ENCODE measurements at regions not wholly inside any gene's neighbourhood (a gene's known extent, or its start where the extent isn't known, plus 50 kb on each side); places are given as distances from the start of the nearest gene placed in this dataset.

GRCh38 chr16:6856578-6856977 is 476.1 kb upstream of the RBFOX1 start:
- DNase-seq, result no peak
- H3K27ac ChIP-seq, result no peak overlapping the region

GRCh38 chr16:6853565-6853964 is 479.1 kb upstream of the RBFOX1 start:
- no peaks in the 10 kb centered on the region for H3K9me3 ChIP-seq
- DNase-seq, result no peak
- no peaks in the 10 kb centered on the region for H3K4me1 ChIP-seq
- no peak overlapping the region for H3K4me3 ChIP-seq
- no peak for TF ChIP-seq CTCF (IDR thresholded peaks at IDR 0.05)
- TF ChIP-seq POLR2A (IDR thresholded peaks at IDR 0.05), result no peak
- no peak overlapping the region for H3K27ac ChIP-seq
- H3K36me3 ChIP-seq, result no peaks in the 10 kb centered on the region
- no peaks in the 10 kb centered on the region for H3K27me3 ChIP-seq

More at GRCh38 chr16:6856578-6856977, 476.1 kb upstream of the RBFOX1 start:
- H3K27me3 ChIP-seq, result no peaks in the 10 kb centered on the region
- H3K36me3 ChIP-seq, result no peaks in the 10 kb centered on the region
- H3K9me3 ChIP-seq, result no peaks in the 10 kb centered on the region
- no peak overlapping the region for H3K4me3 ChIP-seq
- no peaks in the 10 kb centered on the region for H3K4me1 ChIP-seq
- TF ChIP-seq CTCF (IDR thresholded peaks at IDR 0.05) (no peak), POLR2A (IDR thresholded peaks at IDR 0.05) (no peak)

- TF ChIP-seq CTCF (IDR thresholded peaks at IDR 0.05) (no peak), POLR2A (IDR thresholded peaks at IDR 0.05) (no peak)
- Histone ChIP-seq H3K4me3 (no peak overlapping the region), H3K9me3 (no peaks in the 10 kb centered on the region), H3K27me3 (no peaks in the 10 kb centered on the region), H3K27ac (no peak overlapping the region), H3K4me1 (no peaks in the 10 kb centered on the region), H3K36me3 (no peaks in the 10 kb centered on the region)
- no peak for DNase-seq
Observed at GRCh38 chr16:6852643-6853225, 479.9 kb upstream of the RBFOX1 start.

GRCh38 chr16:6846452-6846851 is 486.2 kb upstream of the RBFOX1 start:
- no peak for TF ChIP-seq POLR2A (IDR thresholded peaks at IDR 0.05)
- TF ChIP-seq CTCF (IDR thresholded peaks at IDR 0.05), result no peak
- no peak for DNase-seq
- H3K4me3 ChIP-seq, result no peak overlapping the region
- no peaks in the 10 kb centered on the region for H3K27me3 ChIP-seq
- no peaks in the 10 kb centered on the region for H3K36me3 ChIP-seq
- no peaks in the 10 kb centered on the region for H3K9me3 ChIP-seq
- no peaks in the 10 kb centered on the region for H3K4me1 ChIP-seq
- no peak overlapping the region for H3K27ac ChIP-seq

GRCh38 chr16:6841392-6841791 is 491.3 kb upstream of the RBFOX1 start:
- no peak for DNase-seq
- Histone ChIP-seq H3K4me1 (no peaks in the 10 kb centered on the region), H3K27me3 (no peaks in the 10 kb centered on the region), H3K4me3 (no peak overlapping the region), H3K36me3 (no peaks in the 10 kb centered on the region), H3K9me3 (no peaks in the 10 kb centered on the region), H3K27ac (no peak overlapping the region)
- TF ChIP-seq POLR2A (IDR thresholded peaks at IDR 0.05), result no peak

GRCh38 chr16:6837722-6838121 is 494.9 kb upstream of the RBFOX1 start:
- Histone ChIP-seq H3K27ac (no peak overlapping the region), H3K36me3 (no peaks in the 10 kb centered on the region), H3K27me3 (no peaks in the 10 kb centered on the region), H3K4me1 (no peaks in the 10 kb centered on the region), H3K9me3 (no peaks in the 10 kb centered on the region), H3K4me3 (no peak overlapping the region)
- no peak for DNase-seq
- TF ChIP-seq POLR2A (IDR thresholded peaks at IDR 0.05) (no peak), CTCF (IDR thresholded peaks at IDR 0.05) (no peak)
